HUES48 (cell line): ENCODE measurements at regions not wholly inside any gene's neighbourhood (a gene's known extent, or its start where the extent isn't known, plus 50 kb on each side); places are given as distances from the start of the nearest gene placed in this dataset.

ENCODE experiments used
- H3K27ac ChIP-seq: one replicate; pipeline ENCODE4 v1.7.0; 2013; ENCODE audit warnings: low read depth, low read length, inconsistent platforms
- H3K27me3 ChIP-seq: 2 replicates; pipeline ENCODE4 v1.6.1; 2013; ENCODE audit warnings: mild to moderate bottlenecking, low read length; ENCODE audit not compliant: control insufficient read depth, insufficient read depth
- H3K36me3 ChIP-seq: 2 replicates; pipeline ENCODE4 v1.6.1; 2013; ENCODE audit warnings: low read length; ENCODE audit not compliant: control insufficient read depth, insufficient read depth
- H3K4me1 ChIP-seq: 2 replicates; pipeline ENCODE4 v1.6.1; 2013; ENCODE audit warnings: mild to moderate bottlenecking, low read length; ENCODE audit not compliant: control insufficient read depth, insufficient read depth
- H3K4me3 ChIP-seq: 2 replicates; pipeline ENCODE4 v1.5.1; 2013; ENCODE audit warnings: mild to moderate bottlenecking, low read depth, low read length
- H3K9ac ChIP-seq: 2 replicates; pipeline ENCODE4 v1.6.1; 2013; ENCODE audit warnings: mild to moderate bottlenecking, low read depth, low read length, moderate library complexity
- H3K9me3 ChIP-seq: 2 replicates; pipeline ENCODE4 v1.6.1; 2013; ENCODE audit warnings: low read length; ENCODE audit not compliant: control insufficient read depth, insufficient read depth

GRCh38 chr5:179414459-179415261 lies 69.4 kb upstream of the ADAMTS2 start:
- Histone ChIP-seq H3K9ac (no peak overlapping the region), H3K4me3 (no peak overlapping the region), H3K9me3 (no peaks in the 10 kb centered on the region), H3K27me3 (no peaks in the 10 kb centered on the region), H3K36me3 (no peaks in the 10 kb centered on the region), H3K4me1 (no peaks in the 10 kb centered on the region), H3K27ac (no peak overlapping the region)

DNA sequence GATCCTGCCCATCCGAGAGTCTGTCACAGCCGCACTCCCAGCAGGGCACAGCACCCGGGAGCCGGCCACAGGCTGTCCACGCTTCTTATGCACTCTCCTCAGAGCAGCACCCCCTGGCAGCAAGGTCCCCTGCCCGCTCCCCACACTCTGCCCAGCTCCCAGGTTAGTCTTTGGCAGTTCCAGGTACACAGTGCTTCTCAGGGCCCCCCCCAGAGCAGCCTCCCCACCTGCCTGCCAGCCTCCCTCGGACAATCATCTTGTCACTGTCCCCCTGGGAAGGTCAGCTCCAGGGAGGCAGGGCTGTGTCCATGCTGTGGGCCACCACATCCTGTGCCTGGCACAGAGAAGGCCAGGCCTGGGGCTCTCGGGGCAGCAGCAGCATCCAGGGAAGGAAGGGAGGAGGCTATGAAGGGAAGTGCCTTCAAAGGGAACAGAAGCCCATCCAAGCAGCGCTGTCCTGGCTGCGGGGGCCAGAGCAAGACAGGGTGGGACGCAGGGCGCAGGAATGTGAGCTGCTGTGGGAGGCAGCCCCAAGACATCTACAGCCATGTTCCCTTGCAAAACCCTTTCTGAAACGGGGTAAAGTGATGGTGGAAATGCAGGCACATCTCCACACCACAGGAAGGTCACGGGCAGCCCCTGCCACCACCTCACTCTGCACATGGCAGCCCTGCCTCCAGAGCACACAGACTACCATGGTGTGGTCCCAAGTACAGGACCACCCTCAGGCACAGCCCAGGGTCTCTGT lies 68.6 kb upstream of the ADAMTS2 start:
- Histone ChIP-seq H3K27me3 (no peaks in the 10 kb centered on the region), H3K9me3 (no peaks in the 10 kb centered on the region), H3K27ac (no peak overlapping the region), H3K4me1 (no peaks in the 10 kb centered on the region), H3K4me3 (no peak overlapping the region), H3K36me3 (no peaks in the 10 kb centered on the region), H3K9ac (no peak overlapping the region)

- Histone ChIP-seq H3K4me1 (no peaks in the 10 kb centered on the region), H3K27ac (no peak overlapping the region), H3K9me3 (no peaks in the 10 kb centered on the region), H3K27me3 (no peaks in the 10 kb centered on the region), H3K4me3 (no peak overlapping the region), H3K9ac (no peak overlapping the region), H3K36me3 (no peaks in the 10 kb centered on the region)
Measured at GRCh38 chr5:179413086-179413690, 67.9 kb upstream of the ADAMTS2 start.

DNA sequence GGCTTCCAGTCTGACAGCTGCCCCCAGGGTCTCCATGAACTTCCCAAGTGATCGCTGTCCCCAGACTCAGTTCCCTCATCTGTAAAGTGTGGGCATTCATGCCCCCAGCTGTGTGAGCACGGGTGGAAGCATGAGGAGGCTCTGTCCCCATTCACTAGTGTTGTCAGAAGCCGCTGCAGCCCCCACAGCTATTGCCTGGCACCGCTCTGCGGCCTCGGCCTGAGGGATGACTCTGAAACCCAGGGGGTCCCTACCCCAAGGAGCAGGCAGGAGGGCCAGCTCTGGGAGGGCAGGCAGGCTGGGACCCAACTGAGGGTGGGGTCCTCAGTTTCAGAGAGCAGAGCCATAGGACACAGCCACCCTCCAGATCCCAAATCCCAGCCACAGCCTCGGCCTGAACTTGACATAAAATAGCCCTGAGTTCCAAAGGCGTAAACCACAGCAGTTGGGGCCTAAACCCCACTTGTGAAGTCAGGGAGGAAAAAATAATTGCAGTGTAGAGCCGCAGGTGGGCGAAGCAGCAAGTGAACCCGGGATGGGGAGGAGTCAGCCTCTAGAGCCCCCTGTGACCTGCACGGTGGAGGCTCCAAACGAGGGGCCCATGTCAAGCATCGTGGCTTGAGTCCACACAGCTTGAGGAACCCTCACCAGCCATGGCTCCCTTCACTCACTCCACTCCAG lies 66.0 kb upstream of the ADAMTS2 start:
- no peaks in the 10 kb centered on the region for H3K36me3 ChIP-seq
- no peak overlapping the region for H3K9ac ChIP-seq
- H3K4me1 ChIP-seq, result no peaks in the 10 kb centered on the region
- no peaks in the 10 kb centered on the region for H3K27me3 ChIP-seq
- no peaks in the 10 kb centered on the region for H3K9me3 ChIP-seq
- no peak overlapping the region for H3K4me3 ChIP-seq
- no peak overlapping the region for H3K27ac ChIP-seq

DNA sequence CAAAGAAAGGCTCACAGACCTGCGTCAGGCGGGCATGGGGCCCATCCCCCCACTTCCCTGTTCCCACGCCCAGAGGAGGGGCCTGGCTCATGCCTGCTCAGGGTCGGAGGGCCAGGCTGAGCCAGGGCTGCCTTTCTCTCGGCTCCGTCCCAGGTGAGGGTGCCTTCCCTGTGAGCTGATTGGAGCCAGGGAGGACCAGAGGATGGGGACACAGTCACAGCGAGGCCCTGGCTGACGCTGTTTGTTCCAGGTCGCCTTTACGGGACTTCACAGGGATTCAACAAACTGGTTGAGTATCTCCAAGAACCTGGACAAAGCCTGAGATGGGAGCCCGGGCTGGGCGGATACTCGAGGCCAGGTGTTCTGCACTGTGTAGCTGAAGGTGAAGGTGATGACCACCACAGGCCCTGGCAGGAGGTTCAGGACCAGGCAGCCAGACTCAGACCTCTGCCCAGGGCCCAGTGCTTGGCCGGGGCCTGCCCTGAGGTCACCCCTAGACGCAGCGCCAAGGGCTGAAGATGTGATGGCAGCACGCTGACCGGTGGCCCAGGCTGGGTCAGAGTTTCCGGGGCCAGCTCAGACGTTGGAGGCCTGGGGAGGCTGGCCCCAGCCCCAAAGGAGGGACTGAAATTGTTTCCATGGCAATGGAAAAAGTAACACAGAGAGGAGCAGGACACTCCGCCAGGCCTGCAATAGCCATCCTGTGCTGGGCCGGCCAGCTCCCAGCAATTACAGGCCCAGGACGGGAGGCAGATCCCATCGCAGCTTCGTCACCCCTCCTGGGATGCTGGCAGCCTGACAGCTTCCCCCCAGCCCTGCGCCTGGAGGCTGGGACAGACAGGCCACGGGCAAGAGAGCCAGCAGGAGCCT lies 65.3 kb upstream of the ADAMTS2 start:
- Histone ChIP-seq H3K9me3 (no peaks in the 10 kb centered on the region), H3K27ac (no peak overlapping the region), H3K27me3 (no peaks in the 10 kb centered on the region), H3K9ac (no peak overlapping the region), H3K36me3 (no peaks in the 10 kb centered on the region), H3K4me3 (no peak overlapping the region), H3K4me1 (no peaks in the 10 kb centered on the region)

DNA sequence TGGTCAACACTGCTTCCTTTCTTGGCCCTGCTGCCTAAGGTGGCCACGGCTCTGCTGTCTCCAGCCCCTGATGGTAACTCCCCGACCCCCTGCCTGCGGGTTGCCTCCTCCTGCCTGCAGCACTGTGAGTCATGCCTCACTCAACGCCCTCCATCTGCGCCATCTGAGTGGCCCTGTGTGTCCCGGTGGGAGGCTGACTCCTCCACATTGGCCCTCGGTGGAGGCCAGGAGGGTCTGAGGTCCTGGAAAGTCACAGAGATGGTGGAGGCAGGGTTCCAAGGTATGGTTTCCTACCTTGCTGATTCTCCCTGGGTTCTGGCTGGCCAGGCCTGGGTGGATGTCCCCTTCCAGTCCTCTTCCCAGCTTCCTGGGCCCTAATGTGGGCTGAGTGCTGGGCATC lies 64.5 kb upstream of the ADAMTS2 start:
- no peak overlapping the region for H3K4me3 ChIP-seq
- H3K9me3 ChIP-seq, result no peaks in the 10 kb centered on the region
- no peak overlapping the region for H3K27ac ChIP-seq
- H3K4me1 ChIP-seq, result no peaks in the 10 kb centered on the region
- no peaks in the 10 kb centered on the region for H3K36me3 ChIP-seq
- no peak overlapping the region for H3K9ac ChIP-seq
- no peaks in the 10 kb centered on the region for H3K27me3 ChIP-seq

- no peaks in the 10 kb centered on the region for H3K9me3 ChIP-seq
- H3K4me1 ChIP-seq, result no peaks in the 10 kb centered on the region
- H3K4me3 ChIP-seq, result no peak overlapping the region
- no peak overlapping the region for H3K9ac ChIP-seq
- H3K27me3 ChIP-seq, result no peaks in the 10 kb centered on the region
- H3K36me3 ChIP-seq, result no peaks in the 10 kb centered on the region
- no peak overlapping the region for H3K27ac ChIP-seq
Measured at GRCh38 chr5:179408611-179409010, 63.4 kb upstream of the ADAMTS2 start.

- no peak overlapping the region for H3K9ac ChIP-seq
- H3K4me1 ChIP-seq, result no peaks in the 10 kb centered on the region
- H3K36me3 ChIP-seq, result no peaks in the 10 kb centered on the region
- no peak overlapping the region for H3K4me3 ChIP-seq
- H3K27ac ChIP-seq, result no peak overlapping the region
- no peaks in the 10 kb centered on the region for H3K9me3 ChIP-seq
- H3K27me3 ChIP-seq, result no peaks in the 10 kb centered on the region
Measured at GRCh38 chr5:179407191-179408175, 62.2 kb upstream of the ADAMTS2 start.

DNA sequence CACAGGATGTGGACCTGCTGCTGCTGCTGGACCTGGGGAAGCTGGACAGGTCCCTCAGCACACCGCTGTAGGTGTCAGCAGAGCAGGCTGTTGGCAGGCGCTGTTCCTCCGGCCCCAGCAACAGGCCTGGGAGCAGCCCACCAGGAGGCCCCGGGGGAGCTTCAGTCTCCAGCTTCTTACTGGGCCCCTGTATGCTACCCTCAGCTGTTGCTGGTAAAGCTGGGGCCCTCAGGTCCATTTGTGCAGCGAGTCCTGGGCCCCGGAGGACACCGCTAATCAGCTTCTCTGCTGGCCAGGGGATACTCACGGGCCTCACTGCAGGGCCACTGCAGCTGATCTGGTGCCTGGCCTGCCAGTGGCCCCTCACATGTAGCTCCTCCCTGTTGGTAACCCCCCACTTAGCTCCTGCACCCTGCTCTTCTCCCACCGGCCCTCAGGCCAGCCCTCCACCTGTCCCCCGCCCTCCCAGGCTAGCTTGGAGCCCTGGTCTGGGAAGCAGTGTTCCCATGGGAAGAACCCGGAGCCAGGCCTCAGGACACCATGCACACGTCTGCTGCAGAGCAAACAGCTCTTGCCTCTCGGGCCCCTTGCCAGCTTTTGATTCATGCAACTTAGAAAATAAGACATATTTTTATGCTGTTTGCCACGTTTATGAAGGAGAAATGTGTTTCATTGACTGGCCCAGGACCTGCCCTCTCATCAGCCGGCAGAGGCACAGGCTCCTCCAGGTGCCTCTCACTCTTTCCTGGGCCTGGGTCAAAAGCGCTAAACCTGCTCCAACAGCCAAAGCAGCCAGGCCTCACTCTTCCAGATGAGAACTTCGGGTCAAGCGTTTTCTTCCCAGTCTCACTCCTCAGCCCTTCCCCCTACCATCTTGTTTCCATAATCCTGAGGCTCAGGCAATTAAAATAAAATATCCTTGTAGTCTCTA lies 61.0 kb upstream of the ADAMTS2 start:
- Histone ChIP-seq H3K9ac (no peak overlapping the region), H3K27ac (no peak overlapping the region), H3K9me3 (peaks cover 4% of the 10 kb centered on the region; the same call in 1 of the 2 replicates), H3K36me3 (no peaks in the 10 kb centered on the region), H3K4me1 (no peaks in the 10 kb centered on the region), H3K4me3 (no peak overlapping the region), H3K27me3 (no peaks in the 10 kb centered on the region)
